Suprapubic skin (tissue), 4 donors: ENCODE measurements at regions not wholly inside any gene's neighbourhood (a gene's known extent, or its start where the extent isn't known, plus 50 kb on each side); places are given as distances from the start of the nearest gene placed in this dataset.

Experiments used
- DNase-seq, 2 donors: peaks; one replicate each; pipeline ENCODE4 v3.0.0-alpha.2; 2019; ENCODE audit warnings: low spot score in 2 of 2
- H3K27ac ChIP-seq: fragments of 200-600 bp; sonication (generic); one replicate; pipeline ENCODE4 v1.5.1; 2019
- H3K27me3 ChIP-seq: fragments of 200-600 bp; sonication (generic); one replicate; pipeline ENCODE4 v1.5.1; 2019
- H3K36me3 ChIP-seq: fragments of 200-600 bp; sonication (generic); one replicate; pipeline ENCODE4 v1.5.1; 2019
- H3K4me1 ChIP-seq: fragments of 200-600 bp; sonication (generic); one replicate; pipeline ENCODE4 v1.5.1; 2019
- H3K4me3 ChIP-seq: fragments of 200-600 bp; sonication (generic); one replicate; pipeline ENCODE4 v1.5.1; 2019; ENCODE audit warnings: mild to moderate bottlenecking
- H3K9me3 ChIP-seq: fragments of 200-600 bp; sonication (generic); one replicate; pipeline ENCODE4 v1.5.1; 2019
- EP300 ChIP-seq: sonication (generic); formaldehyde crosslinking; IDR thresholded peaks from one replicate; pipeline ENCODE4 v1.6.1; 2017; ENCODE audit warnings: antibody characterized with exemption
- POLR2A ChIP-seq, 2 donors: fragments of 450-650 bp; IDR thresholded peaks; one replicate each; pipeline ENCODE4 v1.6.1; 2017; ENCODE audit warnings: antibody characterized with exemption in 2 of 2, mild to moderate bottlenecking in 2 of 2, moderate library complexity in 2 of 2
- POLR2AphosphoS5 ChIP-seq, 3 donors: sonication (generic); formaldehyde crosslinking; IDR thresholded peaks; one replicate each; pipeline ENCODE4 v1.6.1; 2017; ENCODE audit warnings: antibody characterized with exemption in 3 of 3
- WGBS: methylation state at CpG from one replicate; pipeline ENCODE4 v1.1.5; 2018; 5-methylcytosine and 5-hydroxymethylcytosine counted together
- TF ChIP-seq, protein P1 (sequence below), 2 donors: fragments of 200-600 bp in 1 of 2; fragments of 450-650 bp in 1 of 2; sonication (generic) in 1 of 2; IDR thresholded peaks; one replicate each; pipeline ENCODE4 v1.5.1; 2016 to 2019; ENCODE audit warnings: antibody characterized with exemption in 2 of 2, mild to moderate bottlenecking in 1 of 2, moderate library complexity in 1 of 2

DNA sequence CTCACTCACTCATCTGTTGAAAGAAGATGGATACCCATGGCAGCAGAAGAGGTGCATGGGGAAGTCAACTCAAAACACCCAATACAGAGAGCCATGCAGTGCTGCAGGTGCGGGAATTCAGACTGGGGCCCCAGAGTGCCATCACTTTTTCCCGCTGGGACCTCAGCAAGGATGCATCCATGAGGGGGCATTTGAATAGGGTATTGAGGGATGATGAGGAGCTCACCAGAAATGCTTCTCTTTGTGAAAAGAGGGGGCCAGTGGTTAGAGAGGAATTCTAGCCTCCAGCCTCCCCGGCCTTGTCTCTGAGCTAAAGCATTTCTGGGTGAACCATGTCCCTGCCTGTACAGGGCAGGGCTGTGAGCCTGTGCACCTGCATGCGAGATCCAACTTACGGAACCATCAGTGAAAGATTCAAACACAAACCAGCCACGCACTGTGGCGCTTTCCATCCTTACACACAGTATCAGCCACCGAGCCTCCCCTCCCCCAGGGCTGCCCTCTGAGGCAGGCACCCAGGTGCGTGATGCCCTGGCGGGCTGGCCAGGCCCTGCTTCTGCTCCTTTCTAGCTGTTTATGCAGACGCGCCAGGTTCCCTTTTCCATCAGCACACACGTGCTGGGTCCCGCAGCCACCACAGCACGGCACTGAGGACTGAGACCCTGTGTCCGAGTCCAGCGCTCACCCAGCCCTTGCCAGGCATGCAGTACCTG lies 1177.2 kb downstream of the BRD1 start:
- Histone ChIP-seq H3K27ac (no peak overlapping the region), H3K4me3 (no peak overlapping the region), H3K9me3 (no peaks in the 10 kb centered on the region), H3K36me3 (no peaks in the 10 kb centered on the region), H3K27me3 (peaks cover 4% of the 10 kb centered on the region), H3K4me1 (peaks cover 5% of the 10 kb centered on the region)
- no peak for TF ChIP-seq POLR2A (IDR thresholded peaks at IDR 0.05)
- TF ChIP-seq, protein P1, sequence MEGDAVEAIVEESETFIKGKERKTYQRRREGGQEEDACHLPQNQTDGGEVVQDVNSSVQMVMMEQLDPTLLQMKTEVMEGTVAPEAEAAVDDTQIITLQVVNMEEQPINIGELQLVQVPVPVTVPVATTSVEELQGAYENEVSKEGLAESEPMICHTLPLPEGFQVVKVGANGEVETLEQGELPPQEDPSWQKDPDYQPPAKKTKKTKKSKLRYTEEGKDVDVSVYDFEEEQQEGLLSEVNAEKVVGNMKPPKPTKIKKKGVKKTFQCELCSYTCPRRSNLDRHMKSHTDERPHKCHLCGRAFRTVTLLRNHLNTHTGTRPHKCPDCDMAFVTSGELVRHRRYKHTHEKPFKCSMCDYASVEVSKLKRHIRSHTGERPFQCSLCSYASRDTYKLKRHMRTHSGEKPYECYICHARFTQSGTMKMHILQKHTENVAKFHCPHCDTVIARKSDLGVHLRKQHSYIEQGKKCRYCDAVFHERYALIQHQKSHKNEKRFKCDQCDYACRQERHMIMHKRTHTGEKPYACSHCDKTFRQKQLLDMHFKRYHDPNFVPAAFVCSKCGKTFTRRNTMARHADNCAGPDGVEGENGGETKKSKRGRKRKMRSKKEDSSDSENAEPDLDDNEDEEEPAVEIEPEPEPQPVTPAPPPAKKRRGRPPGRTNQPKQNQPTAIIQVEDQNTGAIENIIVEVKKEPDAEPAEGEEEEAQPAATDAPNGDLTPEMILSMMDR (IDR thresholded peaks at IDR 0.05) = no peak
- no peak for TF ChIP-seq EP300
- no peak for TF ChIP-seq POLR2AphosphoS5 (IDR thresholded peaks at IDR 0.05)
- DNase-seq = no peak
- WGBS = 91% methylated on average over 17 of the region's 17 CpGs

DNA sequence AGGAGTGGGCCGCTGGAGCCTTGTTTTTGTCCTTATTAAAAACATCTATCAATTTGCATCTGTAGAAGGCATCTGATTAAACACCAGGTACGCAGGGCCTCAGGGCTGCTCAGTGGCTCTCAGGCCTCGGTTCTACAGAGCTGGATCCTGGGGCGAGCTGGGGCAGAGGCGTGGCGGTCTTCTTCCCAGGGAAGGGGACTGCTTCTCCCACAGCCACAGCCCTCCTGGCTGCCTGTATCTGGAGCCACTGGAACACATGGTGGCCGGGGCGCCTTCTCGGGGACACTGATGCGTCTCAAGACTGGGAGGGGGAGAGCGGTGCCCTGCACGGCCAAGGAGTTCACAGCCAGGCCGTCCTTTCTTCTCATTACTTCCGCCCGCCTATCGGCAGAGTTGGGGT lies 1178.2 kb downstream of the BRD1 start:
- Histone ChIP-seq H3K27me3 (peaks cover 4% of the 10 kb centered on the region), H3K9me3 (no peaks in the 10 kb centered on the region), H3K27ac (no peak overlapping the region), H3K4me1 (peaks cover 5% of the 10 kb centered on the region), H3K36me3 (no peaks in the 10 kb centered on the region), H3K4me3 (no peak overlapping the region)
- TF ChIP-seq, protein P1 (IDR thresholded peaks at IDR 0.05) = no peak
- no peak for TF ChIP-seq POLR2AphosphoS5 (IDR thresholded peaks at IDR 0.05)
- no peak for TF ChIP-seq POLR2A (IDR thresholded peaks at IDR 0.05)
- no peak for TF ChIP-seq EP300
- DNase-seq = no peak
- 84% methylated on average over 14 of the region's 16 CpGs for WGBS

DNA sequence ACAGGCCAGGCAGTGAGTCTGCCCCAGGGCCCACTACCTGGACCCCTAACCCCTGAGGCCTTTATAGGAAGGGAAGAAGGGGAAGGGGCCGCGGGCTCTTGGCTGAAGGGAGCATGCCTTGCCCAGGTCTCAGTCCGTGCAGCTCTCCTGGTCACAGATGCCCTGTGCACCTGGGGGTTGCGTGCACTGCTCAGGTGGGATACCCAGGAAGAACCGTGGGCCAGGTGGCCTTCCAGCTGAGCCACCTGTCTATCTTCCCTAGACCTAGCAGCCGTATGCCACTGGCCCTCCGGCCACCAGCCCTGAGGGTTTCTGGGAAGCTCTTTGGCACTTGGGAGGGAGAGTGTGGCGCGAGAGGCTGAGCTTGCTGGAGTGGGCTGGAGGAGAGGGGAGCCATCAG lies 1178.6 kb downstream of the BRD1 start:
- no peaks in the 10 kb centered on the region for H3K36me3 ChIP-seq
- H3K27ac ChIP-seq = no peak overlapping the region
- H3K4me1 ChIP-seq = peaks cover 1% of the 10 kb centered on the region
- H3K9me3 ChIP-seq = no peaks in the 10 kb centered on the region
- H3K4me3 ChIP-seq = no peak overlapping the region
- 96% methylated on average over 6 of the region's 9 CpGs for WGBS
- H3K27me3 ChIP-seq = peaks cover 2% of the 10 kb centered on the region
- TF ChIP-seq, protein P1 (IDR thresholded peaks at IDR 0.05) = no peak
- no peak for TF ChIP-seq EP300
- TF ChIP-seq POLR2A (IDR thresholded peaks at IDR 0.05) = no peak
- TF ChIP-seq POLR2AphosphoS5 (IDR thresholded peaks at IDR 0.05) = no peak
- DNase-seq = no peak

DNA sequence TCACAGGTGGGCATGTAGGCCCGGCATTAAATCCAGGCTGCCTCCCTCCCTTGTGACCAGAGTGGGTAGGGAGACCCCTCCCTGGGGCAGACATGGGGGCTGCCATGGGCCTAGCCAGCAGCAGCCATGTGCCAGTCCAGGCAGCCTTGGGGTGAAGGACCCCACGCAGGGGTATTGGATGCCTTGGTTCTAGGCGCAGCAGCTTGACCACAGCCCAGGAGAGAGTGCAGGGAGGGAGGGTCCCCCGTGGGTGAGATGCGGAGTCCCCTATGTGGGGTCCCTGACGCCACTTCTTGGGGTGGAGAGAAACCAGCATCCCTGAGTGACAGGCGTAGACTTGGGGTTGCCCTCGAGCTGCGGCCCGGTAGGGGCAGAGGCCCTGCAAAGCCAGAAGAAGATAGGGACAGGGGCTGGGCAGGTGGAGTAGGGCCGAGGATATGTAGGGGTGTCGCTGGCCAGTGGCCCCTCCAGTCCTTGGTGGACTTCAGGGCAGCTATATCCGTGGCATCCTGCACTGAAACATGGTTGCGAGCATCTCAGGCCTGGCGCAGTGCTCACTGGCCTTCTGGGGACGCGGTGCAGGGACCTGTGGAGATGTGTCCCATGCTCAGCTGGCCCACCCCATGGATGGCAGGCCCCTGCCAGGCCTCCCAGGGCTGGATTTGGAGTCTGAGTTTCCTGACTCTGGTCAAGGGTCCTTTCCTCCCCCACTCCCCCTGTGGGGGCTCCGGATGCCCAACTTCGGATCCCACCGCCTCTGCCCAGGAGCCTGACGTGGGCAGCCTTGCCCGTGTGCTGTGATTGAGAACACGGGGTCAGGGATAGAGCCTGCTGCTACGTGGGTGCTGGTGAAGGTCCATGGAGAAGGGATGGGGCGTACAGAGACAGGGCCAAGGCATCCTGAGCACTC lies 1179.8 kb downstream of the BRD1 start:
- no peak overlapping the region for H3K4me3 ChIP-seq
- H3K27me3 ChIP-seq = no peaks in the 10 kb centered on the region
- no peak overlapping the region for H3K27ac ChIP-seq
- DNase-seq = no peak
- TF ChIP-seq POLR2AphosphoS5 (IDR thresholded peaks at IDR 0.05) (no peak), EP300 (no peak), POLR2A (IDR thresholded peaks at IDR 0.05) (no peak)
- TF ChIP-seq, protein P1 (IDR thresholded peaks at IDR 0.05) = no peak
- 87% methylated on average over 10 of the region's 25 CpGs for WGBS
- no peaks in the 10 kb centered on the region for H3K36me3 ChIP-seq
- no peaks in the 10 kb centered on the region for H3K4me1 ChIP-seq
- no peaks in the 10 kb centered on the region for H3K9me3 ChIP-seq

DNA sequence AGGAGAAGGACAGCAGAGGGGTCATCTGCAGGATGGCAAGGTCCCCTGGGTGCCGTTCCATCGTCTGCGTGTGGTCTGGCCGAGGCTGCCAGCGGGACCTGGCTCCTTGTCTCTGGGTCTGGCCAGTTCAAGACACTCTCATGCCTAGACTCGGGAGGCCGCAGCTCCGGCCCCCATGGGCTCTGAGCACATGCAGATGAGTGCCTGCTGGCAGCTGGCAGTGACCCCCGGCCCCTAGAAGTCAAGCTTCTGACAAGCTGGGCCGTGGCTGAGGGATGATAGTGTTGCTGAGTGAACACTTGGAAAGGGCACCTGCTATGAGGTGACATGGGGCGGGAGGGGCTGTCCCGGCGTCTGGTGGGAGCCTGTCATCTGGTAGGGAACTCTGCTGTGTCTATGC lies 1180.6 kb downstream of the BRD1 start:
- TF ChIP-seq POLR2AphosphoS5 (IDR thresholded peaks at IDR 0.05) = no peak
- Histone ChIP-seq H3K27me3 (no peaks in the 10 kb centered on the region), H3K36me3 (no peaks in the 10 kb centered on the region), H3K27ac (no peak overlapping the region), H3K4me1 (no peaks in the 10 kb centered on the region), H3K4me3 (no peak overlapping the region), H3K9me3 (no peaks in the 10 kb centered on the region)
- 90% methylated on average over 5 of the region's 13 CpGs for WGBS
- no peak for DNase-seq
